BLaER1 (cell line): ENCODE measurements at regions not wholly inside any gene's neighbourhood (a gene's known extent, or its start where the extent isn't known, plus 50 kb on each side); places are given as distances from the start of the nearest gene placed in this dataset.

Source experiments
- H3K27ac ChIP-seq: shearing (Covaris generic); formaldehyde crosslinking; 2 replicates; pipeline ENCODE4 v1.8.1; 2022
- H3K27me3 ChIP-seq: shearing (Covaris generic); formaldehyde crosslinking; 2 replicates; pipeline ENCODE4 v1.8.1; 2022
- H3K36me3 ChIP-seq: shearing (Covaris generic); formaldehyde crosslinking; 2 replicates; pipeline ENCODE4 v1.8.1; 2022
- H3K4me1 ChIP-seq: shearing (Covaris generic); formaldehyde crosslinking; 2 replicates; pipeline ENCODE4 v1.8.1; 2022
- H3K4me2 ChIP-seq: shearing (Covaris generic); formaldehyde crosslinking; 2 replicates; pipeline ENCODE4 v1.8.1; 2022
- H3K4me3 ChIP-seq: shearing (Covaris generic); formaldehyde crosslinking; 2 replicates; pipeline ENCODE4 v1.8.1; 2022
- H3K9ac ChIP-seq: shearing (Covaris generic); formaldehyde crosslinking; 2 replicates; pipeline ENCODE4 v1.8.1; 2022
- H3K9me3 ChIP-seq: shearing (Covaris generic); formaldehyde crosslinking; 2 replicates; pipeline ENCODE4 v1.8.1; 2022
- H4K20me1 ChIP-seq: shearing (Covaris generic); formaldehyde crosslinking; 2 replicates; pipeline ENCODE4 v1.8.1; 2022
- Cebpa-rat ChIP-seq: shearing (Covaris generic); IDR thresholded peaks from 2 replicates; pipeline ENCODE4 v1.8.1; 2022

- H3K9ac ChIP-seq = no peak overlapping the region
- no peak overlapping the region for H3K27ac ChIP-seq
- no peak overlapping the region for H3K4me2 ChIP-seq
- no peak for TF ChIP-seq Cebpa-rat
- H3K36me3 ChIP-seq = no peaks in the 10 kb centered on the region
- H3K4me1 ChIP-seq = no peaks in the 10 kb centered on the region
- H3K4me3 ChIP-seq = no peak overlapping the region
- no peaks in the 10 kb centered on the region for H3K9me3 ChIP-seq
- no peaks in the 10 kb centered on the region for H4K20me1 ChIP-seq
- no peaks in the 10 kb centered on the region for H3K27me3 ChIP-seq
These were observed 60.2 kb upstream of the NT5C1B start for GRCh38 chr2:18649502-18650135.

DNA sequence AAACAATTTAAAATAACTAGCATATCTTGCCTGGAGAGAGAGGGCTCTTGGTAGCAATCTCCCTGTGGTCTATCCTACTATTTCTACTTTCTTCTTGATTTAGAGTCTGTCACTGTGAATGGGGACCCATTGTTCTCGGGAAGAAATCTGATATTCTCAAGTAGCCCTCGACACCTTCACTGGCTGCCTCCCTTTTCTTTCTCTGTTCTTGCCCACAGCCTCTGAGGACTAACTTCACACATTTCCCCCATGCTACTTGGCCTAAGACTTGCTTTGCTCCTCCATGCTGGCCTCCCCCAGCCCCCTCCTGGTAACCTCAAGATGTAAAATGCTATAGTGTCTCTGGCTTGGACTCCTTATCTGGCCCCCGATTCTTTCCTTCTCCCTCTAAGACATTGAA is 58.8 kb upstream of the NT5C1B start:
- Histone ChIP-seq H3K4me2 (no peak overlapping the region), H3K9me3 (no peaks in the 10 kb centered on the region), H3K4me3 (no peak overlapping the region), H3K27ac (no peak overlapping the region), H3K27me3 (no peaks in the 10 kb centered on the region), H3K36me3 (no peaks in the 10 kb centered on the region), H3K4me1 (no peaks in the 10 kb centered on the region), H3K9ac (no peak overlapping the region), H4K20me1 (no peaks in the 10 kb centered on the region)
- TF ChIP-seq Cebpa-rat = no peak

- no peak for TF ChIP-seq Cebpa-rat
- no peak overlapping the region for H3K4me2 ChIP-seq
These were observed 58.4 kb upstream of the NT5C1B start for GRCh38 chr2:18647731-18648130.

GRCh38 chr2:18645315-18645714 is 55.9 kb upstream of the NT5C1B start:
- H3K36me3 ChIP-seq = no peaks in the 10 kb centered on the region
- no peaks in the 10 kb centered on the region for H4K20me1 ChIP-seq
- no peak overlapping the region for H3K4me3 ChIP-seq
- H3K4me2 ChIP-seq = no peak overlapping the region
- H3K27me3 ChIP-seq = no peaks in the 10 kb centered on the region
- H3K4me1 ChIP-seq = no peaks in the 10 kb centered on the region
- H3K9me3 ChIP-seq = no peaks in the 10 kb centered on the region
- no peak for TF ChIP-seq Cebpa-rat
- no peak overlapping the region for H3K27ac ChIP-seq
- H3K9ac ChIP-seq = no peak overlapping the region

More at GRCh38 chr2:18647731-18648130, 58.4 kb upstream of the NT5C1B start:
- H3K36me3 ChIP-seq = no peaks in the 10 kb centered on the region
- no peaks in the 10 kb centered on the region for H3K27me3 ChIP-seq
- no peaks in the 10 kb centered on the region for H3K4me1 ChIP-seq
- H3K4me3 ChIP-seq = no peak overlapping the region
- no peaks in the 10 kb centered on the region for H4K20me1 ChIP-seq
- H3K27ac ChIP-seq = no peak overlapping the region
- no peaks in the 10 kb centered on the region for H3K9me3 ChIP-seq
- no peak overlapping the region for H3K9ac ChIP-seq

GRCh38 chr2:18644115-18644462 is 54.7 kb upstream of the NT5C1B start:
- no peaks in the 10 kb centered on the region for H3K36me3 ChIP-seq
- H3K27me3 ChIP-seq = no peaks in the 10 kb centered on the region
- H4K20me1 ChIP-seq = no peaks in the 10 kb centered on the region
- no peak for TF ChIP-seq Cebpa-rat
- H3K27ac ChIP-seq = no peak overlapping the region
- no peak overlapping the region for H3K9ac ChIP-seq
- H3K4me1 ChIP-seq = no peaks in the 10 kb centered on the region
- H3K4me3 ChIP-seq = no peak overlapping the region
- no peaks in the 10 kb centered on the region for H3K9me3 ChIP-seq
- H3K4me2 ChIP-seq = no peak overlapping the region

- Histone ChIP-seq H3K9me3 (no peaks in the 10 kb centered on the region), H3K9ac (no peak overlapping the region), H3K27me3 (no peaks in the 10 kb centered on the region), H3K36me3 (no peaks in the 10 kb centered on the region), H4K20me1 (no peaks in the 10 kb centered on the region), H3K4me1 (no peaks in the 10 kb centered on the region), H3K27ac (no peak overlapping the region), H3K4me3 (no peak overlapping the region), H3K4me2 (no peak overlapping the region)
- TF ChIP-seq Cebpa-rat = no peak
These were observed 54.2 kb upstream of the NT5C1B start for GRCh38 chr2:18643326-18644114.

DNA sequence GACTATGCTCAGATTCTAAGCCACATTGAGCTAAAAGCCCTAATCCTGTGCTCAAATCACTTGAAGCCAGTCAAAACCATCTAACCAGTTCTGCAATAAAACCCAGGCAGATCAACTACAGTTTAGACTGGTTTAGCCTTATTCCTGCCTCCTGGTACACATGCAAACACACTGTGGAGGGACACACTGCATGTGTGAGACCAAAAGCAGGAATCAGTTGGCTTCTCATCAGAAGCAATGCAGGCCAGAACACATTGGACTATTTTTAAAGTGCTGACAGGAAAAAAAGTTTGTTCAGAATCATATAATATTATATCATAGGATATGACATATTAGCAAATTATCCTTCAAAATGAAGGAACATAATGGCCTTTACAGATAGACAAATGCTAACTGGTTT is 52.5 kb upstream of the NT5C1B start:
- H4K20me1 ChIP-seq = no peaks in the 10 kb centered on the region
- no peak overlapping the region for H3K9ac ChIP-seq
- H3K4me2 ChIP-seq = no peak overlapping the region
- no peaks in the 10 kb centered on the region for H3K27me3 ChIP-seq
- no peak for TF ChIP-seq Cebpa-rat
- no peaks in the 10 kb centered on the region for H3K4me1 ChIP-seq
- no peak overlapping the region for H3K4me3 ChIP-seq
- H3K27ac ChIP-seq = no peak overlapping the region
- peaks cover 7% of the 10 kb centered on the region for H3K9me3 ChIP-seq
- H3K36me3 ChIP-seq = no peaks in the 10 kb centered on the region

DNA sequence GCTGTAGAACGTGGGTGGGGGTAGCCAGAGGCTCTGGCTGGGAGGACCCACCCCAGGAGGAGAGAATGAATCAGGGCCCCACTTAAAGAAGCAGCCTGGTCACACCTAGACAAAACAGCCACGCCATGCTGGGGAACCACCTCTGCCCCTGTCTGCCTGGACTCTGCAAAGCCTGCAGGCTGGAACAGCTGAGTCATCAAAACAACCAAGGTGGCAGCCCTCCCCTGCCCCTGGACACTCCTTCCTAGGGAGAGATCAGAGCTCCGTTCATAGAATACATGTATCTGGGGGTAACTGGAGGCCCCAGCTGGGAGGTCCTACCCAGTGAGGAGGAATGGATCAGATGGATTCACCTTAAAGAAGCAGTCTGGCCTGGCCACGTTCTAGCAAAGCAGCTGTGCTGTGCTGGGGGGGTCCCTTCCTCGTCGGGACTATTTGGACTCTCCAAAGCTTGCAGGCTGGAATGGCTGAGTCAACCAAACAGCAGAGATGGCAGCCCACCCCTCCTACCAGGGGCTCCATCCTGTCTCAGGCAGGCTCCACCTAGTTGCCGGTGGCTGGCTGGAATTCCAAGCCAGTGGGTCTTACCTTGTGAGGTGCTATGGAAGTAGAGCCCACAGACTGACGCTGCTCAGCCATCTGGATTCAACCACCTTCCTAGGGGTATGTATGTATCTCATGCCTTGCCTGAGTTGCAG is 50.5 kb upstream of the NT5C1B start:
- peaks cover 17% of the 10 kb centered on the region for H3K9me3 ChIP-seq
- no peak overlapping the region for H3K9ac ChIP-seq
- no peak overlapping the region for H3K27ac ChIP-seq
- no peak overlapping the region for H3K4me2 ChIP-seq
- H3K36me3 ChIP-seq = no peaks in the 10 kb centered on the region
- TF ChIP-seq Cebpa-rat = no peak
- H3K27me3 ChIP-seq = no peaks in the 10 kb centered on the region
- no peaks in the 10 kb centered on the region for H4K20me1 ChIP-seq
- H3K4me1 ChIP-seq = no peaks in the 10 kb centered on the region
- H3K4me3 ChIP-seq = no peak overlapping the region
